ENCODE measurements at regions not wholly inside any gene's neighbourhood (a gene's known extent, or its start where the extent isn't known, plus 50 kb on each side); places are given as distances from the start of the nearest gene placed in this dataset.

DNA sequence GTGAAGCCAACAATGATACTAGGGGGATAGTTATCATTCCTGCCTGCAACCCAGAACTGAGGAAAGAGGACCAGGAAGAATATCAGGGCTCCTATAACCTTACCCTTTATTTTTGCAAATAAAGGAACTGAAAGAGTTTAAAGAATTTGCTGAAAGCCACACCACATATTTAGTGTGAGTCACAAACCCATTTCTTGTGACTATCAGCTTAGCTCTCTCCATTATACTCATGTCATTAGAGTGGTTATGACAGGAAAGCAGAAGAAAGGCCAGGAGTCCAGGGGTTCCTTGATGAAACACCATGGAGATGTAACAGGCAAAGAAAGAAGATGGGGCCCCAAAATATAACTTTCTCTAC, 141.1 kb upstream of the SAMSN1 start:
- Histone ChIP-seq H3K27me3 (ENCODE audit: insufficient read depth, low read depth) (no peaks in the 10 kb centered on the region), H3K36me3 (ENCODE audit: insufficient read depth) (no peaks in the 10 kb centered on the region), H3K4me3 (IDR thresholded peaks at IDR 0.05; ENCODE audit: insufficient read depth, low read depth, low read length) (no peak overlapping the region), H3K79me2 (ENCODE audit: insufficient read depth, low read depth) (no peaks in the 10 kb centered on the region), H3K9ac (no peak overlapping the region), H3K4me2 (no peak overlapping the region), H3K4me1 (ENCODE audit: low read depth, poor library complexity, severe bottlenecking) (peaks cover 7% of the 10 kb centered on the region), H2AFZ (ENCODE audit: low read depth) (no peak overlapping the region), H4K20me1 (ENCODE audit: insufficient read depth) (no peaks in the 10 kb centered on the region), H3K27ac (no peak overlapping the region)
- TF ChIP-seq, protein P1, sequence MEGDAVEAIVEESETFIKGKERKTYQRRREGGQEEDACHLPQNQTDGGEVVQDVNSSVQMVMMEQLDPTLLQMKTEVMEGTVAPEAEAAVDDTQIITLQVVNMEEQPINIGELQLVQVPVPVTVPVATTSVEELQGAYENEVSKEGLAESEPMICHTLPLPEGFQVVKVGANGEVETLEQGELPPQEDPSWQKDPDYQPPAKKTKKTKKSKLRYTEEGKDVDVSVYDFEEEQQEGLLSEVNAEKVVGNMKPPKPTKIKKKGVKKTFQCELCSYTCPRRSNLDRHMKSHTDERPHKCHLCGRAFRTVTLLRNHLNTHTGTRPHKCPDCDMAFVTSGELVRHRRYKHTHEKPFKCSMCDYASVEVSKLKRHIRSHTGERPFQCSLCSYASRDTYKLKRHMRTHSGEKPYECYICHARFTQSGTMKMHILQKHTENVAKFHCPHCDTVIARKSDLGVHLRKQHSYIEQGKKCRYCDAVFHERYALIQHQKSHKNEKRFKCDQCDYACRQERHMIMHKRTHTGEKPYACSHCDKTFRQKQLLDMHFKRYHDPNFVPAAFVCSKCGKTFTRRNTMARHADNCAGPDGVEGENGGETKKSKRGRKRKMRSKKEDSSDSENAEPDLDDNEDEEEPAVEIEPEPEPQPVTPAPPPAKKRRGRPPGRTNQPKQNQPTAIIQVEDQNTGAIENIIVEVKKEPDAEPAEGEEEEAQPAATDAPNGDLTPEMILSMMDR (conservative IDR thresholded peaks at IDR 0.05; ENCODE audit: low read depth, low read length) = no peak

DNA sequence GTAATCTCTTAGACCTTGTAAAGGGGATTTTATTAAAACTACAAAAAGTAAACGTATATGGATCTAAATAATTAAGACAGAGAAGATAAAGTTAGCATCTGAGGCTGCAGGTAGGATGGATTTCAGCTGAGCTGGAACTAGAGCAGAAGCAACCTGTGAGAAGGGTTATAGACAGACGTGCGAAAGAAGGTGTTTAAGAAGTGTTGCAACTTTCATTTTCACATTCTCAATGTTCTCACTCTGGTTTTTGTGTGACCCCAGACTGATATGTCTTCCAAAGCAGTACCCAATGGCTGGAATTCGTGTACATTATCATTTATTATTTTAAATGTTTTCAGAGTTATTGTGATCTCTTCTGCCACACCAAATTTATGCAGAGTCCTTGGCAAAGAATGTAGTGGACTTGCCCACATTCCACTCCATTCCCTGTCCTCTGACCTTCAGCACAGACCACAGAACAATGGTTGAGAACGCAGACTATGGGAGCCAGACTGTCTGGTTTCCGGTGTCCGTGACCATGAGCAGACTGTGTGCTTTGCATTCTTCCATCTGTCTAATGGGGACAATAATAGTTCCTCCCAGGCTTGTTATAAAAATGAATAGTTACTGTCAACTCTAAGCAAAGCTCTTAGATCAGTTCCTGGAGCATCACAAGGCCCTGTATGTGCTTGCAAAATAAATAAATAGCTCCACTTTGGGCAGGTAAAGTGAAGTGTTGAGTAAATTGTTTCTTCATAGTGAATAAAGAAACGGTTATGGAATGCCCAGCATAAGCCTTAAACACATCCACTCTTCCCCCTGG, 140.6 kb upstream of the SAMSN1 start:
- H3K4me1 ChIP-seq (ENCODE audit: low read depth, poor library complexity, severe bottlenecking) = peaks cover 1% of the 10 kb centered on the region
- TF ChIP-seq, protein P1 (conservative IDR thresholded peaks at IDR 0.05; ENCODE audit: low read depth, low read length) = no peak
- no peaks in the 10 kb centered on the region for H4K20me1 ChIP-seq (ENCODE audit: insufficient read depth)
- no peaks in the 10 kb centered on the region for H3K36me3 ChIP-seq (ENCODE audit: insufficient read depth)
- H3K4me2 ChIP-seq = no peak overlapping the region
- no peak overlapping the region for H2AFZ ChIP-seq (ENCODE audit: low read depth)
- no peaks in the 10 kb centered on the region for H3K79me2 ChIP-seq (ENCODE audit: insufficient read depth, low read depth)
- no peak overlapping the region for H3K9ac ChIP-seq
- H3K4me3 ChIP-seq (IDR thresholded peaks at IDR 0.05; ENCODE audit: insufficient read depth, low read depth, low read length) = no peak overlapping the region
- H3K27me3 ChIP-seq (ENCODE audit: insufficient read depth, low read depth) = no peaks in the 10 kb centered on the region
- no peak overlapping the region for H3K27ac ChIP-seq

DNA sequence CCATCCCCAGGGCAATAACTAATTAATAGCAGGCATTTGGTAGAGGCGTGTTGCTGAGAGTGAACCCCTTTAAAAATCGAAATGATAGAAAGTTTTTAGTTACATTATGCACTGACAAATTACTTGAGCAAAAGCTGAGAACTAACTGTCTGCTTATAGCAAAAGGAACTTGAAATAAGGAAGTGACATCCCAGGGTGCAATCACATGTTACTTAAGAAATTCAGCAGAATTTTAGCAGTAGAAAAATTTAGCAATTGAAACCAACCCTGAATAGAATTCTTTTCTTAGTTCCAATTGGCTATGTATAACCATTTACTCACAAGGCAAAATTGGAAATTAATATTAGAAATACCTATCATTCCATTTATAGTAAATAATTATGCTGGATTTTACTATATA, 139.5 kb upstream of the SAMSN1 start:
- no peak overlapping the region for H3K4me3 ChIP-seq (IDR thresholded peaks at IDR 0.05; ENCODE audit: insufficient read depth, low read depth, low read length)
- no peak overlapping the region for H2AFZ ChIP-seq (ENCODE audit: low read depth)
- TF ChIP-seq, protein P1 (conservative IDR thresholded peaks at IDR 0.05; ENCODE audit: low read depth, low read length) = no peak
- no peaks in the 10 kb centered on the region for H3K36me3 ChIP-seq (ENCODE audit: insufficient read depth)
- no peaks in the 10 kb centered on the region for H3K27me3 ChIP-seq (ENCODE audit: insufficient read depth, low read depth)
- H3K79me2 ChIP-seq (ENCODE audit: insufficient read depth, low read depth) = no peaks in the 10 kb centered on the region
- no peak overlapping the region for H3K9ac ChIP-seq
- H4K20me1 ChIP-seq (ENCODE audit: insufficient read depth) = no peaks in the 10 kb centered on the region
- H3K4me2 ChIP-seq = no peak overlapping the region
- no peak overlapping the region for H3K27ac ChIP-seq
- no peaks in the 10 kb centered on the region for H3K4me1 ChIP-seq (ENCODE audit: low read depth, poor library complexity, severe bottlenecking)

DNA sequence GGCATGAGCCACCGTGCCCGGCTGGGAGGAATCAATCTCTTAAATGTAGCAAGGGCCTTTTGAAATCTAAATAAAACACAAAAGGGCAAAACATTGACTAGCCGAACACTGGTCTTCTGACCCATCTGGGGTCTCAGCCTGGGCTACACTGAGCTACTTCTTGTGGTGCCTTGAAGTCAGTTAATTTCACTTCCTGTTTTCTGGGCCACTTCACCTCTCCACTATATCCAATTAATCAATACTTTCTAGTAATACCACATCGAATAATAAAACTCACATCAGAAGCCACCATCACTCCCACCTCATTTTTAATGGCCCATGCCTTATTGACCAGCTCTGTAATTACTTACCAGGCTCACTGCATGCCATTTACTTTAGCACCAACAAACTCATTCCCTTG, 138.0 kb upstream of the SAMSN1 start:
- Histone ChIP-seq H3K4me1 (ENCODE audit: low read depth, poor library complexity, severe bottlenecking) (no peaks in the 10 kb centered on the region), H3K4me2 (no peak overlapping the region), H3K27ac (no peak overlapping the region)

More for the DNA sequence above, 138.0 kb upstream of the SAMSN1 start:
- H3K27me3 ChIP-seq (ENCODE audit: insufficient read depth, low read depth) = no peaks in the 10 kb centered on the region
- no peaks in the 10 kb centered on the region for H3K36me3 ChIP-seq (ENCODE audit: insufficient read depth)
- H3K79me2 ChIP-seq (ENCODE audit: insufficient read depth, low read depth) = no peaks in the 10 kb centered on the region
- H2AFZ ChIP-seq (ENCODE audit: low read depth) = no peak overlapping the region
- TF ChIP-seq, protein P1 (conservative IDR thresholded peaks at IDR 0.05; ENCODE audit: low read depth, low read length) = no peak
- no peak overlapping the region for H3K4me3 ChIP-seq (IDR thresholded peaks at IDR 0.05; ENCODE audit: insufficient read depth, low read depth, low read length)
- H3K9ac ChIP-seq = no peak overlapping the region
- no peaks in the 10 kb centered on the region for H4K20me1 ChIP-seq (ENCODE audit: insufficient read depth)
